ENCODE measurements at regions not wholly inside any gene's neighbourhood (a gene's known extent, or its start where the extent isn't known, plus 50 kb on each side); places are given as distances from the start of the nearest gene placed in this dataset.

DNA sequence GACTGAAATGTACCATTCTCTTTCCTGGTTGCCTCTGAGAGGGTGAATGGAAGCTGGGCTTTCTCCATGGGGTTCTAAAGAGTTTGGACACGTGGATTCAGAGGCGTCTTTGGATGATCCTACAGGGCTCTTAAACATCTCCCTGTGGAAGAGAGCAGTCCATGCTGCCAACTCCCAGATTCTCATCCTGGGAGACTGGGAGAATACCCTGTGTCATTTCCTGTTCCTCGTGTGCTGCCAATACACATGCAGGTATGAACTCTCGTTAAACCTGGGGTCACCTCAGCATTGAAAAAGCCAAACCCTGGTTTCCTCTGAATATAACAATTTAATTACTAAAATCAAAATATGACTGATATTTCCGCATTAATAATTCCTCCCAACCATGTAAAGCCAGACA, 73.3 kb upstream of the NT5C1B start:
- DNase-seq (ENCODE audit: low spot score), result no peak

- no peak for DNase-seq (ENCODE audit: low spot score)
Observed at GRCh38 chr2:18659915-18660314, 70.5 kb upstream of the NT5C1B start.

DNA sequence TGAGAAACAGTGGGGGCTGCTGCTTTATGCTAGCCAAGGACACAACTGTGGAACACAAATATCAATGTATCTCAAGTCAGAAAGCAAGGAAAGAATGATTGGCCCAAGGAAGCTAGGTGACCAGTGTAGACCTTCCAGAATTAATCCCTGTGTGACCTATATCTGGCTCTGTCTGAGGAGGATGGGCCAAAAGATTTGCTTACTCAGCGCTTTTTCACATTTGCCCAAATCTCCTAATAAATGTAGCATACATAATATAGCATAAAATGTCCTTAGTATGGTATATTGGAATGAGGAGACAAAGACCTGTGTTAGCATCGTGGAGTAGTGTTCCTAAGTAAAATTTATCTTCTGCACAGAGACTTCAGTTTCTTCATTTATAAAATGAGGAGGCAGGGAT, 66.7 kb upstream of the NT5C1B start:
- DNase-seq (ENCODE audit: low spot score), result no peak

DNA sequence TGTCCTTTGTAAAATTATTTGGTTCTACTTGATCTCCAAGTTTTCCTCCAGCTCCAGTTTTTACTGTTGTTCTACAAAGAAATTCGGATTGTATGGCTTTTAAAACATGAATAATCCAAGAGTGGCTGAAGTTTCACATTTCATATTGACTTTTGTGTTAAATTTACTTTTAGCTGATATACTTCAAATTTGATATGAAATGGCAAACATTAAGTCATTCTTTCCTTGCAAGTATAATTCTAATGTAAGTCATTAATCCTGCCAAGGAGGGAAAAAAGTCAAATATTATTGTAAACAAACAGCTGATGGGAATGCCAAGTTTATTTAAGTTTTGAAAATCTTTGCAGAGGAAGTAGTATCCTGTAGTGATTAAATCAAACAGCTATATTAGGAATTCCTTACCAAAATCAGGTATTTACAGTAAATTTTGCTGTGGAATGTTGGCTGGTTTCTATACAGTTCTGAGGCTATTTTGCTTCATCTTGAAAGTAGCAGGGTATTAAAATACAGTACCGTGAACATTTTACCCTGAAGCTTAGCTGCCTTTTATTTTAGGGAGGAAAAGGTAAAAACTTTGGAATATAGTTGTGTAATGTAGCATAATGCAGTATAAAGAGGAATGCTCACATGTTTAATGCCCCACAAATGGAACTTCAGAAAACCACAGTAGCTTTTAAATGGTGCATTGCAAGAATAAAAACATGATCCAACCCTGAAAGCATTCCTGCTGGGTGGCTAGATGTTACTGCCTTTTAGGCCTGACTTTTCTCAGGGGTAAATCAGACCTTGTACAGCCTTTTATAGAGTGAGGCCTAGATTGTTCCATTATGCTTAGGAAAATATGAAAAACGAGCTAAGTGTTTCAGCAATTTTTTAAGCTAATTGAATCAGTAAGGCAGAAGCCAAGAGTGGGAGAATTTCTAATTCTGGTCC, 62.7 kb upstream of the NT5C1B start:
- no peak for DNase-seq (ENCODE audit: low spot score)

DNA sequence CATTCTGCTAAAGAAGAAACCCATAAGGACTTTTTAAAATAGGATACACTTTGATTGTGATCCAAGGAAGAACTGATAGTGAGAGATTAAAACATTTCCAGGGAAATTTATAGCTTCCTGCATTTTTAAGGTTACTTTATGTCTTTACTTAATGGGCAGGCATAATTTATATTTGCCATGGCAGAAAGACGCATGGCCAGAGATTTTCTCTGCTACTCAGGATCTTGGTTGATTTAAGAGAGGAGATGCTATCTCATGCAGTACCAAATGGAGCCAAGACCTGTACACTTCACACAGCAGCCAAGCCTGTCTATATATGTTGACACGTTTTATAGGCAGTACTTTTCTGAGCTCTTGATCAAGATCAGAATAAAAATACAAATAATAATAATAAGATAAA, 60.9 kb upstream of the NT5C1B start:
- DNase-seq (ENCODE audit: low spot score), result no peak

DNA sequence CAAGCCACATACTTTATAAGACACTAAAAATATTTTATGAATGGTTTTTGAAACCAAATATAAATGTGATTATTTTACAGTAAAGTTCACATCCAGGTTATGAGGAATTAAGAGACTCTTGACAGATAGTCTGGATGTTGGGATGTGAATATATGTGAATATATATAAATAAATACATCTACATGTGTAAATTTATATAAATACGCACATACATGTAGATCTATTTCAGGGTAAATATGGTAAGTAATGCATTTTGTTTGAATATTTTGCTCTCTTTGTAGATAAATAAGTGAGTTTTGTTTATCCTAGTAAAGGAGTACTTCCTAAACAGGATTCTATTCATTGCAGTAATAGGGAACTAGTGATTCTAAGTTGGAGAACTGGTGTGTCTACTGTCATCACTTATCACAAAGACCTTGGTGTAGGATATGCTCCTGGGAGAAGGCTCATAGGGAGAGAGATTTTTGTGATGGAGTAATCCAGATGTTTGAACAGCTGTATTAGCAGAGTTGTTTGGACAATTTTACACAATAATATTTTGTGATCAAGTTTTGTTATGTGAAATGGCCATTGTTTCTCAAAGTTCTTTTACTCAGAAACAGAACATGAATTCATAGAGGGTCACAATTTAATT, 60.2 kb upstream of the NT5C1B start:
- no peak for DNase-seq (ENCODE audit: low spot score)

DNA sequence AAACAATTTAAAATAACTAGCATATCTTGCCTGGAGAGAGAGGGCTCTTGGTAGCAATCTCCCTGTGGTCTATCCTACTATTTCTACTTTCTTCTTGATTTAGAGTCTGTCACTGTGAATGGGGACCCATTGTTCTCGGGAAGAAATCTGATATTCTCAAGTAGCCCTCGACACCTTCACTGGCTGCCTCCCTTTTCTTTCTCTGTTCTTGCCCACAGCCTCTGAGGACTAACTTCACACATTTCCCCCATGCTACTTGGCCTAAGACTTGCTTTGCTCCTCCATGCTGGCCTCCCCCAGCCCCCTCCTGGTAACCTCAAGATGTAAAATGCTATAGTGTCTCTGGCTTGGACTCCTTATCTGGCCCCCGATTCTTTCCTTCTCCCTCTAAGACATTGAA, 58.8 kb upstream of the NT5C1B start:
- no peak for DNase-seq (ENCODE audit: low spot score)

GRCh38 chr2:18647731-18648130, 58.4 kb upstream of the NT5C1B start:
- DNase-seq (ENCODE audit: low spot score), result no peak

- no peak for DNase-seq (ENCODE audit: low spot score)
Observed at GRCh38 chr2:18645315-18645714, 55.9 kb upstream of the NT5C1B start.

GRCh38 chr2:18644115-18644462, 54.7 kb upstream of the NT5C1B start:
- DNase-seq (ENCODE audit: low spot score), result no peak

DNA sequence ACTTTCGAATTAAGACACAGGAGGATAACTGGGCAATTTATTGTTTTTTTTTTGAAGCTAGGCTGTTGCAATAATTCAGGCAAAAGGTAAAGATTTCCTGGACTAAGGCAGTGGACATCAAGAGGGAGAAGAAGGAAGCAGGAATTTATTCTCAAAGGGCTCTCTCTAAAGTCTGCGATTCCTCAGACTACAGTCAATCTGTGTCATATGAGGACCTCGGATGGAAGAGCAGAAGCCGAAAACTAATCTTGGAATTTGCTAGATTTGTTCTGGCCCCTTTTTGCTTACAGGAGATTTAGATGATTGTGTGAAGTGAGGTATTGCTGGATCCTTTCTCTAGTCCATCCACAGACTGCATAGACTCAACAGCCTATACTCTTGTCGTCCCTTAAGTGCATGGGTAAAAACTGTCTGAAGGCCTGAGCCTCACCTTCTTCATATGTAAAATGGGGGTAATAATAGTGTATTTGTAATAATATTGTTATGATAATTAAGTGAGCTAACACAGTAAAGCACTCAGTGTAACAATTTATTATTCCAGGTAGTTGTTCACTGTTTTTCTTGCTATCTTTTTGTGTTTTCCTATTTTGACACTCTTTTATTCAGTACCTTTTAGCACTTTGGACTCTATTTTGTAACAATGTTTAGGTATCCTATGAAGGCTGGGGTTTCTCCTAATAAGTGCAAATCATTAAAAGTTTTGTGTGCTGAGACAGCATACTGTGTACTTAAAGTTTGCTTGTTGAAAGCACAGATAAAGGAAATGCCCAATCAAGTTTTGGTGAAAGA, 54.2 kb upstream of the NT5C1B start:
- no peak for DNase-seq (ENCODE audit: low spot score)

GRCh38 chr2:18641823-18642222, 52.5 kb upstream of the NT5C1B start:
- DNase-seq (ENCODE audit: low spot score), result no peak

- no peak for DNase-seq (ENCODE audit: low spot score)
Observed at GRCh38 chr2:18639756-18640453, 50.5 kb upstream of the NT5C1B start.

Data from HT-29 (cell line).